SU-DHL-6 (cell line): ENCODE measurements at regions not wholly inside any gene's neighbourhood (a gene's known extent, or its start where the extent isn't known, plus 50 kb on each side); places are given as distances from the start of the nearest gene placed in this dataset.

ENCODE experiments used
- EZH2phosphoT487 ChIP-seq: fragments of 200-600 bp; sonication (generic), shearing (Covaris generic); conservative IDR thresholded peaks from 2 replicates; pipeline ENCODE4 v1.6.1; 2018; ENCODE audit warnings: mild to moderate bottlenecking, antibody characterized with exemption, low read length, moderate library complexity, mixed read lengths
- TF ChIP-seq, protein P1 (sequence below): fragments of 200-600 bp; sonication (generic); IDR thresholded peaks from one replicate; pipeline ENCODE4 v1.5.1; 2017; ENCODE audit warnings: antibody characterized with exemption, mild to moderate bottlenecking, low read length, moderate library complexity; ENCODE audit not compliant: insufficient read depth, poor library complexity, severe bottlenecking

GRCh38 chr1:99456536-99456935 is 189.4 kb upstream of the PALMD start:
- TF ChIP-seq, protein P1, sequence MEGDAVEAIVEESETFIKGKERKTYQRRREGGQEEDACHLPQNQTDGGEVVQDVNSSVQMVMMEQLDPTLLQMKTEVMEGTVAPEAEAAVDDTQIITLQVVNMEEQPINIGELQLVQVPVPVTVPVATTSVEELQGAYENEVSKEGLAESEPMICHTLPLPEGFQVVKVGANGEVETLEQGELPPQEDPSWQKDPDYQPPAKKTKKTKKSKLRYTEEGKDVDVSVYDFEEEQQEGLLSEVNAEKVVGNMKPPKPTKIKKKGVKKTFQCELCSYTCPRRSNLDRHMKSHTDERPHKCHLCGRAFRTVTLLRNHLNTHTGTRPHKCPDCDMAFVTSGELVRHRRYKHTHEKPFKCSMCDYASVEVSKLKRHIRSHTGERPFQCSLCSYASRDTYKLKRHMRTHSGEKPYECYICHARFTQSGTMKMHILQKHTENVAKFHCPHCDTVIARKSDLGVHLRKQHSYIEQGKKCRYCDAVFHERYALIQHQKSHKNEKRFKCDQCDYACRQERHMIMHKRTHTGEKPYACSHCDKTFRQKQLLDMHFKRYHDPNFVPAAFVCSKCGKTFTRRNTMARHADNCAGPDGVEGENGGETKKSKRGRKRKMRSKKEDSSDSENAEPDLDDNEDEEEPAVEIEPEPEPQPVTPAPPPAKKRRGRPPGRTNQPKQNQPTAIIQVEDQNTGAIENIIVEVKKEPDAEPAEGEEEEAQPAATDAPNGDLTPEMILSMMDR: no peak
- no peak for TF ChIP-seq EZH2phosphoT487
